HG03460 (cell line): ENCODE measurements at regions not wholly inside any gene's neighbourhood (a gene's known extent, or its start where the extent isn't known, plus 50 kb on each side); places are given as distances from the start of the nearest gene placed in this dataset.

Experiments
- ATAC-seq: cut with Tn5 transposase; IDR thresholded peaks from one replicate; pipeline ENCODE4 v1.9.1; 2021; ENCODE audit not compliant: unreplicated experiment

DNA sequence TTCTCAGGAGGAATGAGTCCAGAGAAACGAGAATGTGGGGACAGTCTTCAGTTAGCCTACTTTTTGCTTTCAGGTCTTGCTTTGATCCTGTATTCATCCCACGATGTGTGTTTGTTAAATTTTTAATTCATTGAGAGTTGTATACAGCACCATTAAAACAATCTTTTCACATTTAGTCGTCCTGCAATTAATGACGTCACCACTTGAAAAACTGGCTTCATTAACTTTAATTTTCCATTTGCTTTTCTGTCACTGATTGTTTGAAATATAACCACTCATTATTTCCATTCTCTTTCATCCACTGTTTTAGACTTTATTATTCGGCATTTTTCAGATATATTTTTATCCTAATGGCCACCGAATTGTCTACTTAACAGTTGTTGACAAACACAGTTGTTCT is 146.9 kb downstream of the TFEC start:
- no peak for ATAC-seq

DNA sequence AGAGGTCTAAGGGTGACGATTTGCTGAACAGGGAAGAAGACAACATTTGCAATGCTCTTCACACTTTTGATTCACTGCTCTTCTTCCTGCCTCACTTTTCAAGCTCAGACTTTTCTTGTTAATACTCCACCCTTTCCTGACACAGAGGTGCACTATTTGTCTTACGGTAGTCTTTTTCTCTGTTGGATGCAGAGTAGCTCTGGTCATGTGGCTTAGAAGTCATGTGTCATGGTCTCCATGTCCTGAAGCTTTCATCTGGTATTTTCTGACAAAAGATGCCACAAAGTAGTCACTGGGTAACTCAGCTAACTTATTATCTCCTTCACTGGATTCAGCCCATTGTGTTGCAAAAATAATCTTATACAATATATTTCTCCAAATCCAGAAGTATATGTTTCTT is 149.1 kb downstream of the TFEC start:
- ATAC-seq, result no peak

DNA sequence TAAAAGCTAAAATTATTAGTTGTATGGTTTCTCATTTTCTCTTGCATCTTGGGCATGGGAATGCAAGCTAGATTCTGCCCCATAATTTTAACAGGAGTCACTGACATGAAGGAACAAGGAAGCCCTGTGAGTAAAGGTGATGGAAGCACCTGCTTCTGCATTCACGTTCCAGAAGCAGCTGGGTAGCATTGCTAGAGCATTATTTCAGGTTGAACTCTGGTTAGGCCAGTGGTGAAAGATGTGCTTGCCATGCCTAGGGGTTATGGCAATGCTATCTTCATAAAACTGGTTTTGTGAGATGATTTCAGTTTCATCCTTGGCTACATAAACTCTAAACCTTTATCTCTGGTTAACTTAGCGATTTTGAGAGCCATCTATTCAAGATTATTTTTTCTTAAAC is 151.4 kb downstream of the TFEC start:
- ATAC-seq, result no peak

DNA sequence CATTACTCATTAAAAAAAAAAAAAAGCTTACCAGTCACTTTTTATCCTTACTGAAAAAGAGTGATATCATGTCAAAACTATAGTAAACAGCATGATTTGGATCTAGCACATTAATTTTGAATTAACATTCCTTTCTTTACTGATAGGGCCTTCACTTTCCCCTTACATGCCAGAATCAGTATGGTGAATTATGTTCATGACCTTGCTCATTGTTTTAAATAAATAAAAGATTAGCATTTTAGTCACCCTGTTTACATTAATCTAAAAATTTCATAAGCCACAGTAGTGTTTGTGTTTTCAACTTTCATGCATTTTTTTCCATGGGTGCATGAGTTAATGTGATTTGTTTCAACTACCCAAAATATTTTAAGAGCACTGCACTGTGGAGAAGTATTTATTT is 160.8 kb downstream of the TFEC start:
- ATAC-seq, result no peak

DNA sequence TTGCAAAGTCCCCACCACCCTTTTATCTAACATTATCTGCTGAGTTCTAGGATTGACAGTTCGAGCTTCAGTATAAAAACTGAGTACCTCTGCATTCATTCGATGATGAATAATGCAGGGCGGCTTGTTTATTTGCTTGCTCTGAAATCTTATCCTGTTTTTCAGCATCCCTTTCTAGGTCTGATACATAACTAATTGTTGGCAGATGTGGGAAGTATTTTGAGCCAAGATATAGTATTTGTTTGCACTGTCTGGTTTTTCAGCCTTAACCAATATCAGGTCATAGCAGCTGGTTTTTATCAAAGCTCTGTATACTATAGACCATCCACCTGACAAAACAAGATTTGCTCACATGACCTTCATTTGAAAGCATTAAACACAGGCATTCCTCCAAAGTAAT is 161.4 kb downstream of the TFEC start:
- ATAC-seq, result no peak

DNA sequence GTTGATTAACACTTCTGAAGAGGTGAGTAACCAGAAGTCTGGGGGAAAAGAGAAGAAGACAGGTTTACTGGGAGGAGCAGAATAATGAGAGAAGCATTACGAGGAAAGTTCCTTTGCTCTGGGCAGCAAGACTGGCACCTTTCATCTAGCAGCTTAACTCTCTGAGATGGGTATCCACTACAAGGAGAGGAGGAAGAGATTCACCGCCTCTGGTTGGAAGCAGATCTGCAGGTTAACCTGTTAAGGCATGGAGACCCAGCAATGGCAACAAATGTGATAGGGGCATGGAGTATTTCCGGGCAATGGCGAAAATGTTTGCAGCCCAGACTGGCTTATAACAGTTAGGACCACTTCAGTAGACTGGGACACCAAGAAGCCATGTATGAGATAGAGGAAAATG is 162.2 kb downstream of the TFEC start:
- ATAC-seq, result no peak

DNA sequence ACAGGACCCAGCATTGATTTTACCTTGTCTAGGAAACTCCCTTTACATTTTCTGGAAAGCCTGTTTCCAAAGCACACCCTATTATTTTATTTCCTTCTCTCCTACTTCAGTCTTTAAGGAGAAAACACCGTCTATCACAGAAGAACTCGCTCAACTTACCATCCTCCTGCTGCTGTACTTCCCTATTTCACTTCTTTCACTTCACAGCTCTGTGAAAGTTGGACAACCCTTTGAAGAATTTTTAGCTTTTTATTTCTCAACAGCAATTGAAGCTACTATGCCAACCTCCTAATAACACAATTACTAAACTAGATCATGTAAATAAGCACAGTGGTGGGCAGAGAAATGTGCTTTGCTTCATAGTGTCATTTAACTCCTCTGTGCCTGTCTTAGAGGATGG is 166.5 kb downstream of the TFEC start:
- ATAC-seq, result no peak

DNA sequence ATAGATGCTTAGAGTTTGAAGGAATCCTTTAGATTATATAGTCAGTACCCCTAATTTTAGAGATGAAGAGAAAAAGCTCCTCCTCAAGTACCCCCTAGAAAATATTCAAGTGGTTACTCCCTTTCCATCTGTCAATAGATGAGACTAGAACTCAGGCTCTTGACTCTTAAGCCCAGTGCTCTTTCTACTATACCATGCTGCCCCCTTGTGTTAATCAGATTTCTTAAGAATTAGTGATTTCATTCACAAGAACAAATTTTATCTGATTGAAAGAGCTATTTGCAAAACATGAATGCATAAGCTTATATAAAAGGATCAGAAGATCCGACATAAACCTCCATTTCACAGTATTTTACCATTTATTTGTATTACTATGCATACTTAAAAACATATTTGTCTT is 179.3 kb downstream of the TFEC start:
- ATAC-seq, result no peak

DNA sequence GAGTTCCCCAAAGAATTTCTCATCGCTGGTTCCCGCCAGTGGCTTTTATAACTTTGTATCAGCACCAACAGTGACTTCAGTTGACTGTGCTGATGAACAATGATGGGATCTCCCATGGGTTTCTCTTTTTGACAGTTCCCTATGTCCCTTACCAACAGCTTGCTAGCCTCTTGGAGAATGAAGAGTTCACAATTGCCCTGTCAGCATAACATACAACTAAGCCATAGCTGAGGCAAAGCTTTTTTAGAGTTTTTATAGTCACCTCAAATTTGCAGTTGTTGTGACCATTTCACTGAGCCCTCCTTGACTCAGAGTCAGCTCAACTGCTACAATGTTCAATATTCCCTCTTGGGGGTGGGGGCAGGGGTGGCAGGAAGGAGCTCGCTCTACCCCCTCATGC is 179.8 kb downstream of the TFEC start:
- ATAC-seq, result no peak

DNA sequence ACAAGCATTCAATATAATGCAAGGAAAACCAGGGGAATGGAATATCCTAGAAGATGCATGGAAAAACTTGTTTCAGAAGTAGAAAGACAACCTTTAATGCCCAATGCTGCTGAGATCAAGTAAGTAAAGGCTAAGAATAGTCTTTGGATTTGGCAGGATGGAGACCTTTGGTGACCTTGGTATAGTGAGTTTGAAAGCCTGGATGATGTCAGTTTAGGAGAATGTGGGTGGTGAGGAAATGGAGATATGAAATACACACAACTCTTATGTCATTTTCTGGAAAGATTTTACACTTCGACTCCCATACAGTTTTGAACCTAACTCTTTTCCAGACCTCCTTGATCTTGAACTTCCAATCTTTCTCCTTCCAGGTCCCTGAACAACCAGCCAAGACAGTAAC is 185.7 kb downstream of the TFEC start:
- ATAC-seq, result no peak

DNA sequence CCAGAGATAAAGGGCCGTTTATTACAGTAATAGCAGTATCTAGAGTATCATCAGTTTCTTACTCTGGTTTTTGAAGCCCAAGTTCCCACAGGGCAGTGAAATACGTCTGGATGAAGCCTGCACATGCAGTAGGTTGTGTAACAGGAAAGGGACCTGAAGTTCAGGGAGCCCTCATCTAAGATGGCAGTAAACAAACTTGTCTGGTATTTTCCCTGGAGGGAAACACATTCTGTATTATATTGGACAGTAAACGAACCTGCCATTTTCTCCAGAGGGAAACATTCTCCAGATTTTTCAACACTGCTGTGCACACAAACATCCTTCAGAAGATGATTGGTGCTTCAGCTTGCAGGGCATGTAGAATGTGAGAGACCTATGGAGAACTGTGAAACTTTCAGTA is 189.9 kb downstream of the TFEC start:
- ATAC-seq, result no peak

DNA sequence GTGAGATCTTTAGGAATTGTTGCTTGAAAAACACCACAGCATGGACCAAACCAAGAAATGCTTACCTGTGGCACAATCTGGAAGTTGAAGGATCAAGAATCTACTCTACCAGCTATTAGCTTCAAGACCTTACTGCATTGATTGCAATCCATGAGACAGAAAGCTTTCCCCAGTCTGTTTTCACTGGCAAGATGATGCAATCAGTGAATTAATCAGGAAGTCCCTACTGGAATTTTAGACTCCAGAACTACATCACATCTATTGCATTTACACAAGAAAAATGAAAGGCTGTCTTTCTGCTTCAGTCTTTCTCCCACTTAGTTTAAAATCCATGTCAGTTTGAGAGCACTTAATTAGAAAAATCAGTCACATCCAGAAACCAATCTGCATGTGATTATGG is 191.7 kb downstream of the TFEC start:
- no peak for ATAC-seq

DNA sequence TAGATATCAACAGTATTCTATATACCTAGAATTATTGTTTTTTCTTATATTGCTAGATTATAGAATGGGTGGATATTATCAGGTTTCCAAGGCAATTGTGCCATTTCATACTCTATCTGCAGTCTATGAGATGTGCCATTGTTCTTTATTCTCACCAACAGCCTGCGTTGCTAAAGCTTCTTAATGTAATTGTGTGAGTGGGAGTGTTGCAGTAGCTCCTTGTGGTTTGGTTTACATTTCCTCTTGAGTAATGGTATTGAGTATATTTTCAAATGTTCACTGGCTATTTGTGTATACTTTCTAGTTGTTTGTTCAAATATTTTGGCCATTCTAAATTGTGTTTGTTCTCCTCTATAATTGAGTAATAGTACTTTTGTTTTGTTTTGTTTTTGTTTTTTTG is 199.2 kb downstream of the TFEC start:
- ATAC-seq, result no peak

DNA sequence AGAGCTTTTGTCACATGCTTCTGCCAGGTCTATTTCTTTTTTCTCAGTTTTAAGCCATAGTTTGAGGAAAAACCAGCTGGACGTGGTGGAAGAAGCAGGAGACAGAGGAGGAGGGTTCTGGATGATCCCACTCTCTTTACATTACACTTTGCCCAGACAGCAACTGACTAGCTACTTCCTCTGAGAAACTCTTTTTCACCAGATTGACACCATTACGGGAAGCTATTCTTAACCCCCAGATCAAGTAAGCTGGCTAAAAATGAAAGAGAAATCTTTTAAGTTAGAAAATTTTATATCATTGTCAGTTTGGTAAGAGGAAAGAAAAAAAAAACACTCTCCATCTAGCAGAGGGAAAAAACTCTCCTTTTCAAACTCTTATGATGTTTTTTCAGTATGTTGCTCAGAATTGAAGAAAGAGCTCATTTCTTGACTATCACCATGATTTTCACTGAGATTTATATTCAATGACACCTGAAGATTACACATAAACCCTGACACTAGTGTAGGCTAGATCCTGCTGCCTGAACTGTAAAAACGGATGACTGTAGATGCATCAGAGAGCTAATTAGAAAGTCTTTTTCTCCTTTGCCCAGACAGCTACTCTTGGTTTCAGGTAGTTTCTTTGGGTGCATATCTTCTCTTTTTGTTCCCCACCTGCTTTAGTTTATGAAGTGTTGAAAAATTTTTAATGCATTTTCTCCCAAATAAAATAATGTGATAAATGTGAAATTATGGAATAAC is 203.1 kb downstream of the TFEC start:
- no peak for ATAC-seq

DNA sequence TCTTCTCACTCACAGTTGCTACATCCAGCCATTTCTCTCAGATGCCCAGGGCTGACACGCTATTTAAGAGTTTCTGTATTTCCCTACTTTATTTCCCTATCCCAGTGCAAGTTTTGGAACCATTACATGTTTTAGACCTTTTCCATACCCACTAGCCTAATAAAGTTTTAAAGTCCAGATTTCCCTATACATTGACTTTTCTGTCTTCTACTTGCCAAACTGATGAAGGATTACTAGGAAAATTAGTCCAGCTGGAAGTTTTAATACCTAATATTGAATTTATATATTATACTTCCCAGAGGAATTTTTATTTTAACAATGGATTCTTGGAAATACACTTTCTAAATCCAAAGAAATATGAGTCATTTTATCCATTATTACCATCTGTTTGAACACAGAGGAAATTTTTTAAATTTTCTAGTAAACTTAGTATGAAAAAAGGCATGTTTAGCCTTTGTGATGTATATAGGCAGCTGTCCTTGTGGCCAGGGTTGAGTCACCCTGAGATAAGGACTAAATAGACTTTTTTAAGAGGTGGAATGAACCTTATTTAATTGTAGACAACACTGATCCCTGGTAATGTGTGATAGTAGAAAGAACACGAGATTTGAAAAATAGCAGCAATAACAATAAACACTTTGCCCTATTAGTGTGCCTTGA is 205.0 kb downstream of the TFEC start:
- no peak for ATAC-seq

DNA sequence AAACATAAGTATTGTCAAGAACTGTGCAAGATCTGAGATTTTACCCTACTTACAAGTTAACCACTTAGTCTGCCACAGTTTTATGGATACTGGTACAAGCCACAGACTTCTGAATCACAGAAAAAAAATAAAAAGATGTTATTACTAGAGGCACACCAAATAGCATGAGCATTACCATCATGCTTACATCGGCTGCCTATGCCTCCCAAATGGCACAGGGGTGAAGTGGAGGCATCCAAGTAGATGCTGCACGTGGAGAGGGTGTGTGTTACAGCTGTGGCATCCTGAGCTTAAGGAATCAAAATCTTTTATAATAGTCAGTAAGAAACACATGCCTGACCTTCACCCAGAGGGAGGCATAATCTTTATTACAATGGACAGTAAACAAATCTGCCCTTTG is 207.8 kb downstream of the TFEC start:
- ATAC-seq, result no peak

DNA sequence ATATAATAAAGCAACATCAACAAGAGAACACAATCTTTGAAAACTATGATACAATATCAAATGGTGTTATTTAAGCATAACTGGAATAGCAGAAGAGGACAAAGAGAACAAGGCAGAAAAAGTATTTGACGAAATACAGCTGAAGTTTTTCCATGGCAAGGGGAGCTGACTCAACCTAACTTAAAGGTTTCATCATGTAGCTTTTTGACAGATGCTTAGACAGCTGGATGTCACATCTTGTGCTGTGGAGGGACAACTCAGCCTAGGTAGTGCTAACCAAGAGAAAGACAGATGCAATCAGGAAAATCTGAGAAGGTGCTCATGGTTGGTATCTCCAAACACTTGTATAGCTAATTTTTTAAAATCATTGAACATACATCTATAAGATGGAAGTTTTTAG is 208.2 kb downstream of the TFEC start:
- no peak for ATAC-seq

DNA sequence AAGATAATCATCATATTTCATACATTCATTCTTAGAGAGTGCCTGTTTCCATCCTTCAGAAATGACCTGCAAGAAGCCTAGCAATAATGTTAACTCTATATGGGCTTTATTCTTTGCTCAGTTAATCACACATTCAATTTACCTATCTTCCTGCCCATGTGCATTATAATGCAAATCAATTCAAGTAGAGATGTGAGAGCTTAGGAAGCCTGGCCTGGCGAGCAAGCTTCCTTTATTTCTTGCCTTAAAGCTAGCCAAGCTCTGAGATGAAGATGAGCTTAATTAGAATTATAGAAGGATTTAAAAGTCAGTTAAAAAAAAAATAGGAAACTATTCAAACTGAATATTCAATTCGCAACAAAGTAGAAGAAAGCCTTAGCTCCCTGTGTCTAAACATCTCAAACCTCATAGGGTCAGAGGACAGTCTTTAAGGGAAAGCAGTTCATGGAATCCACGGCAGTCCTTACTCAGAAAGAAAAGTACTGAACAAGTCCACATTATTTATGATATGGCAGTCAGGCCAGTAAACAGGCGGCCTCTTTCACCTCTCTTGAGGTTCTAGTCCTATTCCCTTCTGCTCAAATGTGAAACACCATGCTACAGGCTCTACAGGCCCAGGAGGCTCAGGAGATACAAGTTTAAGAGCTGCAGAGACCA is 214.1 kb downstream of the TFEC start:
- ATAC-seq, result no peak

DNA sequence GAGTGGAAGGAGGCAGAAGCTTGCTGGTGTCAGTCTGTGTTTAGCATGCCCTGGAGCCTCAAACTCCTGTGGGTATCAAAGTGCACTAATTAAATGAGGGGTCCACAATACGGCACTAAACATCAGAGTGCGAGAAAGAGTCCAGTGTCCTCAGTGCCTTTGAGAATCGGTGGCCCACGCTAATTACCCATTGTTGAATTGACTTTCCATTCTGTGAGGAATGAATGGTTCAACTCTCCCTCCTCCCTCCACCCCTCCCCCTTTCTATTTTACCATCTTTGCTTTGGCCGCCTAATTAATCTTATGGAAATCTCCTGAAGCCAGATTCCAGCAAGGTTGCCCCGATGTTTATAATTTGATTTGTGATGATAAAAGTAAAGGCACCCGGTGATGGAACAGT is 217.8 kb downstream of the TFEC start:
- no peak for ATAC-seq

DNA sequence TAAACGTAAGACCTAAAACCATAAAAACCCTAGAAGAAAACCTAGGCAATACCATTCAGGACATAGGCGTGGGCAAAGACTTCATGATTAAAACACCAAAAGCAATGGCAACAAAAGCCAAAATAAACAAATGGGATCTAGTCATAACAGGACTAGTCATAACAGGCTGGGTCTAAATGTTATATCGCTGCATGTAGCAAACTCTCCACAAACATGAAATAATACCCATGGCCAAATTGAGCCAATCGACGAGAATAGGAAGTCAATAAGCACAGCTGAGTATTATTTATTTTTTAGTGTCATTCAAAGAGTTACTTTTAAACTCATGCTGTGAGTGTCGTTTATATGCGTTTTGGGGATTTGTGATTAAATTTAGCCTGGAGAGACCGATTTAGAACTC is 225.1 kb downstream of the TFEC start:
- ATAC-seq, result no peak

DNA sequence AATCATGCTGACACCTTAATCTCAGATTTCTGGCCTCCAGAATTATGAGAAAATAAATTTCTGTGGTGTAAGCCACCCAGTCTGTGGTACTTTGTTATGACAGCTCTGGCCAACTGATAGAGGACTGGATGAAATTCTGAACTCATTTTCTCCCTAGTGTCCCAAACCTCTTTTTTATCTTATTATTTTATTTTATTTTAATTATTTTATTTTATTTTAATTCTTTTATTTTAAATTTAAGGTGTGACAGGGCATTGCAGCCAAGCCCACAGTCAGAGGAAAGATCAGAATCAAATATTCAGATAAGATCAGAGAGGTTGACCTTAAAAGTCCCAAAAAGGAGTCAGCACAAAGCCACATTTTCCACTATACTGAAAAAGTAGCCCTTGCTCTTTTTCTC is 228.1 kb downstream of the TFEC start:
- ATAC-seq, result no peak

DNA sequence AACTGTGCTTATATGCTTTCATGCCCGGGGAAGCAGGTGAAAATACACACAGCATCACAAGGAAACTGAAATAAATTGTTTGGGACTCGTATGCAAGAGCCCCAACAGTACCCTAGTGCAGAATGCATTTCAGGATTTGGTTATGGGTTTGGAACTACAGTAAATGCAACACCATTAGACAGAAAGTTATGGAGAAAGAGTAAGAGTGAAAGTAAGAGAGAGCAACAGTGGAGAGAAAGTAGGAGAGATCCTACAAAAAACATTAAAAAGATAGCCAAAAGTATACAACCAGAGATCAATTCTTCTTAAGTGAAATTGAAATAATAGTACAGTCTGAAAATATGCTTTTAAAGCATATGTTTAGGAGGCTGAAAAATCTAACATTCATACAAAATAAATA is 231.1 kb downstream of the TFEC start:
- no peak for ATAC-seq
